ENCODE measurements at regions not wholly inside any gene's neighbourhood (a gene's known extent, or its start where the extent isn't known, plus 50 kb on each side); places are given as distances from the start of the nearest gene placed in this dataset.

DNA sequence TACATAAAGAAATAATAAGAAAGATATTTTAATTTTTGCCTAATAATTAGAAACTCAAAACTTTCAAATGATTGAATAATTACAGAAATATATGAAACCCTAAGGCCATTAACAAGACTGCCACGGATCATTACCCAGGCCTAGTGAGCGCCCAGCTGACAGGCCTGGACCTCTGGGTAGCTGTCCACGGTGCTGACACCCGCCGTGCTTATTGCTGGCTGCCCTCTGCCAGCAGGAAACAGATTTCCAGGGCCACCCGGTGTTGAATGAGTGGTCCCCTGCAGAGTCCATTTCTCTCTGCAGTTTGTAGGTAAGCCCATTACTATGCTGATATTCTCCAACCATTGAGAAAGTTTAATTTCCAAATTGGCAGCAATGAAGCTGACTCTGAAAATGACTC is 254.4 kb upstream of the GJB5 start:
- H4K20me1 ChIP-seq (ENCODE audit: low read length) = no peaks in the 10 kb centered on the region
- peaks cover 7% of the 10 kb centered on the region; the same call in 1 of the 2 replicates for H3K27me3 ChIP-seq (ENCODE audit: low read length)
- DNase-seq = peak; percentile 20
- intact Hi-C loops (cut with micrococcal nuclease) = no loop called here
- no peaks in the 10 kb centered on the region for H3K79me2 ChIP-seq (ENCODE audit: low read length)
- ATAC-seq = no peak
- no peaks in the 10 kb centered on the region for H3K9me3 ChIP-seq (ENCODE audit: low read length)
- no peaks in the 10 kb centered on the region for H3K9me2 ChIP-seq (replicated peaks; ENCODE audit: low read length)
- no peak overlapping the region for H3K27ac ChIP-seq (ENCODE audit: low read length)
- BruUV-seq (replicated peaks) = no TSS peak
- no peak overlapping the region for H3K4me2 ChIP-seq (ENCODE audit: low read length)
- no peaks in the 10 kb centered on the region for H3K4me1 ChIP-seq (ENCODE audit: insufficient read depth, low read length)
- no peak overlapping the region for H3K4me3 ChIP-seq (ENCODE audit: low read length)
- no peak overlapping the region for H2AFZ ChIP-seq (ENCODE audit: low read length)
- CTCF ChIA-PET = no interaction called here
- no peaks in the 10 kb centered on the region for H3K36me3 ChIP-seq (ENCODE audit: low read depth, low read length)
- TF ChIP-seq, protein P1, sequence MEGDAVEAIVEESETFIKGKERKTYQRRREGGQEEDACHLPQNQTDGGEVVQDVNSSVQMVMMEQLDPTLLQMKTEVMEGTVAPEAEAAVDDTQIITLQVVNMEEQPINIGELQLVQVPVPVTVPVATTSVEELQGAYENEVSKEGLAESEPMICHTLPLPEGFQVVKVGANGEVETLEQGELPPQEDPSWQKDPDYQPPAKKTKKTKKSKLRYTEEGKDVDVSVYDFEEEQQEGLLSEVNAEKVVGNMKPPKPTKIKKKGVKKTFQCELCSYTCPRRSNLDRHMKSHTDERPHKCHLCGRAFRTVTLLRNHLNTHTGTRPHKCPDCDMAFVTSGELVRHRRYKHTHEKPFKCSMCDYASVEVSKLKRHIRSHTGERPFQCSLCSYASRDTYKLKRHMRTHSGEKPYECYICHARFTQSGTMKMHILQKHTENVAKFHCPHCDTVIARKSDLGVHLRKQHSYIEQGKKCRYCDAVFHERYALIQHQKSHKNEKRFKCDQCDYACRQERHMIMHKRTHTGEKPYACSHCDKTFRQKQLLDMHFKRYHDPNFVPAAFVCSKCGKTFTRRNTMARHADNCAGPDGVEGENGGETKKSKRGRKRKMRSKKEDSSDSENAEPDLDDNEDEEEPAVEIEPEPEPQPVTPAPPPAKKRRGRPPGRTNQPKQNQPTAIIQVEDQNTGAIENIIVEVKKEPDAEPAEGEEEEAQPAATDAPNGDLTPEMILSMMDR (conservative IDR thresholded peaks at IDR 0.05; ENCODE audit: low read depth, low read length) = no peak
- TF ChIP-seq EZH2 (IDR thresholded peaks at IDR 0.05; ENCODE audit: low read length, unreplicated experiment) = no peak
- no peak for TF ChIP-seq EZH2phosphoT487 (IDR thresholded peaks at IDR 0.05; ENCODE audit: borderline replicate concordance, low read length)
- POLR2A ChIA-PET (ENCODE audit: unreplicated experiment) = no interaction called here
- no peaks in the 10 kb centered on the region for H3F3A ChIP-seq (ENCODE audit: low read length, unreplicated experiment)
- no peak overlapping the region for H3K9ac ChIP-seq (ENCODE audit: low read length)

DNA sequence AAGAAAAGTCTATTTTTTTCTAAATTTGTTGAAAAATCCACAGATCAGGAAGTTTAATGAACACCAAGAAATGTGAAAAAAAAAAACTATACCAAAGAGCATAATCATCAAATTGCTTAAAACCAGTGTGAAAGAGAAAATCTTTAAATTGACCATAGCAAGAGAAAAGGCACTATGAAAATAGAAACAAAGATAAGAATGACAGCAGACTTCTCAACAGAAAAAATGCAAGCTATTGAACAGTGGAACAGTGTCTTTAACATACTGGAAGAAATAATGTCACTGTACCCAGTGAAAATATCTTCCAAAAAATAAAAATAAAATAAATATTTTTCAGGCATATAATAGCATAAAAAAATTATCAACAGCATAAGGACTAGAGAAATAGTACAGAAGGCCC is 243.0 kb upstream of the GJB5 start:
- TF ChIP-seq, protein P1 (conservative IDR thresholded peaks at IDR 0.05; ENCODE audit: low read depth, low read length) = no peak
- TF ChIP-seq EZH2 (IDR thresholded peaks at IDR 0.05; ENCODE audit: low read length, unreplicated experiment) (no peak), EZH2phosphoT487 (IDR thresholded peaks at IDR 0.05; ENCODE audit: borderline replicate concordance, low read length) (no peak)
- Histone ChIP-seq H4K20me1 (ENCODE audit: low read length) (no peaks in the 10 kb centered on the region), H3K36me3 (ENCODE audit: low read depth, low read length) (no peaks in the 10 kb centered on the region), H3K79me2 (ENCODE audit: low read length) (no peaks in the 10 kb centered on the region), H3K9me2 (replicated peaks; ENCODE audit: low read length) (no peaks in the 10 kb centered on the region), H3K9ac (ENCODE audit: low read length) (no peak overlapping the region), H3K9me3 (ENCODE audit: low read length) (peaks cover 8% of the 10 kb centered on the region; the same call in 1 of the 2 replicates), H3K27ac (ENCODE audit: low read length) (no peak overlapping the region), H3K4me3 (ENCODE audit: low read length) (no peak overlapping the region), H3K27me3 (ENCODE audit: low read length) (no peaks in the 10 kb centered on the region), H2AFZ (ENCODE audit: low read length) (no peak overlapping the region), H3F3A (ENCODE audit: low read length, unreplicated experiment) (no peaks in the 10 kb centered on the region), H3K4me1 (ENCODE audit: insufficient read depth, low read length) (no peaks in the 10 kb centered on the region), H3K4me2 (ENCODE audit: low read length) (no peak overlapping the region)
- no peak for ATAC-seq
- ChIA-PET POLR2A (ENCODE audit: unreplicated experiment) (no interaction called here), CTCF (no interaction called here)
- no TSS peak for BruUV-seq (replicated peaks)
- no peak for DNase-seq
- intact Hi-C loops (cut with micrococcal nuclease) = no loop called here

GRCh38 chr1:34518146-34518699 is 236.6 kb upstream of the GJB5 start:
- POLR2A ChIA-PET (ENCODE audit: unreplicated experiment) = no interaction called here
- Histone ChIP-seq H4K20me1 (ENCODE audit: low read length) (no peaks in the 10 kb centered on the region), H2AFZ (ENCODE audit: low read length) (no peak overlapping the region), H3F3A (ENCODE audit: low read length, unreplicated experiment) (no peaks in the 10 kb centered on the region), H3K79me2 (ENCODE audit: low read length) (no peaks in the 10 kb centered on the region), H3K9me3 (ENCODE audit: low read length) (no peaks in the 10 kb centered on the region), H3K27ac (ENCODE audit: low read length) (no peak overlapping the region), H3K4me3 (ENCODE audit: low read length) (no peak overlapping the region), H3K4me1 (ENCODE audit: insufficient read depth, low read length) (no peaks in the 10 kb centered on the region), H3K4me2 (ENCODE audit: low read length) (no peak overlapping the region), H3K9me2 (replicated peaks; ENCODE audit: low read length) (no peaks in the 10 kb centered on the region), H3K27me3 (ENCODE audit: low read length) (no peaks in the 10 kb centered on the region), H3K36me3 (ENCODE audit: low read depth, low read length) (no peaks in the 10 kb centered on the region), H3K9ac (ENCODE audit: low read length) (no peak overlapping the region)
- intact Hi-C loops (cut with micrococcal nuclease) = no loop called here
- TF ChIP-seq, protein P1 (conservative IDR thresholded peaks at IDR 0.05; ENCODE audit: low read depth, low read length) = no peak
- no peak for TF ChIP-seq EZH2phosphoT487 (IDR thresholded peaks at IDR 0.05; ENCODE audit: borderline replicate concordance, low read length)
- no peak for TF ChIP-seq EZH2 (IDR thresholded peaks at IDR 0.05; ENCODE audit: low read length, unreplicated experiment)
- DNase-seq (no peak), ATAC-seq (no peak)
- CTCF ChIA-PET = no interaction called here
- BruUV-seq (replicated peaks) = no TSS peak
